ENCODE measurements at regions not wholly inside any gene's neighbourhood (a gene's known extent, or its start where the extent isn't known, plus 50 kb on each side); places are given as distances from the start of the nearest gene placed in this dataset.
"Not testable (repeated sequence)": the region's sequence is repeated elsewhere in the genome, so short reads cannot be mapped to it uniquely, and the experiment has no call there.

- DNase-seq (ENCODE audit: extremely low read depth, low read depth) = no peak
- no peak overlapping the region for H3K4me3 ChIP-seq (replicated peaks; ENCODE audit: low read depth, low read length)
- TF ChIP-seq, protein P1, sequence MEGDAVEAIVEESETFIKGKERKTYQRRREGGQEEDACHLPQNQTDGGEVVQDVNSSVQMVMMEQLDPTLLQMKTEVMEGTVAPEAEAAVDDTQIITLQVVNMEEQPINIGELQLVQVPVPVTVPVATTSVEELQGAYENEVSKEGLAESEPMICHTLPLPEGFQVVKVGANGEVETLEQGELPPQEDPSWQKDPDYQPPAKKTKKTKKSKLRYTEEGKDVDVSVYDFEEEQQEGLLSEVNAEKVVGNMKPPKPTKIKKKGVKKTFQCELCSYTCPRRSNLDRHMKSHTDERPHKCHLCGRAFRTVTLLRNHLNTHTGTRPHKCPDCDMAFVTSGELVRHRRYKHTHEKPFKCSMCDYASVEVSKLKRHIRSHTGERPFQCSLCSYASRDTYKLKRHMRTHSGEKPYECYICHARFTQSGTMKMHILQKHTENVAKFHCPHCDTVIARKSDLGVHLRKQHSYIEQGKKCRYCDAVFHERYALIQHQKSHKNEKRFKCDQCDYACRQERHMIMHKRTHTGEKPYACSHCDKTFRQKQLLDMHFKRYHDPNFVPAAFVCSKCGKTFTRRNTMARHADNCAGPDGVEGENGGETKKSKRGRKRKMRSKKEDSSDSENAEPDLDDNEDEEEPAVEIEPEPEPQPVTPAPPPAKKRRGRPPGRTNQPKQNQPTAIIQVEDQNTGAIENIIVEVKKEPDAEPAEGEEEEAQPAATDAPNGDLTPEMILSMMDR (IDR thresholded peaks at IDR 0.05; ENCODE audit: low read depth, low read length, missing control alignments) = no peak
These were observed 1827.2 kb downstream of the ARAP2 start for GRCh38 chr4:34417160-34417559.

DNA sequence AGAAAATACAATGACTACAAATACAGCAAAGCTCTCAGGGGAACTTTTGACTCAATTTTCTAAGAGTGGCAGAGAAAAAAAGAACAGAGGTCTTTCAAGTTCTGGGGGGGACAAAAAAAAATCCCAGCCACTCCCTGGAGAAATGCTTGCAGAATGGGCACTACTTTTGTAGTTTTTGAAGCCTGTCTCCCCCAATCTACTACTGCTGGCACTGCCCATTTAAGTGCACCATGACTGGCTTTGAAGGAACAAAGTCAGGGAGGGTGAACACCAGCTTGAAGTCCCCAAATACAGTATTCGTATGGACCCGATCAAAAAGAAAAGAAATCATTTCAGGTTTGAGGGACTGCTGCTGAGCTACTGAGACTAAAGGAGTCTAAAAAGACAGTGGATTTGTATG, 1824.4 kb downstream of the ARAP2 start:
- no peak overlapping the region for H3K4me3 ChIP-seq (replicated peaks; ENCODE audit: low read depth, low read length)
- TF ChIP-seq, protein P1 (IDR thresholded peaks at IDR 0.05; ENCODE audit: low read depth, low read length, missing control alignments) = no peak
- no peak for DNase-seq (ENCODE audit: extremely low read depth, low read depth)

DNA sequence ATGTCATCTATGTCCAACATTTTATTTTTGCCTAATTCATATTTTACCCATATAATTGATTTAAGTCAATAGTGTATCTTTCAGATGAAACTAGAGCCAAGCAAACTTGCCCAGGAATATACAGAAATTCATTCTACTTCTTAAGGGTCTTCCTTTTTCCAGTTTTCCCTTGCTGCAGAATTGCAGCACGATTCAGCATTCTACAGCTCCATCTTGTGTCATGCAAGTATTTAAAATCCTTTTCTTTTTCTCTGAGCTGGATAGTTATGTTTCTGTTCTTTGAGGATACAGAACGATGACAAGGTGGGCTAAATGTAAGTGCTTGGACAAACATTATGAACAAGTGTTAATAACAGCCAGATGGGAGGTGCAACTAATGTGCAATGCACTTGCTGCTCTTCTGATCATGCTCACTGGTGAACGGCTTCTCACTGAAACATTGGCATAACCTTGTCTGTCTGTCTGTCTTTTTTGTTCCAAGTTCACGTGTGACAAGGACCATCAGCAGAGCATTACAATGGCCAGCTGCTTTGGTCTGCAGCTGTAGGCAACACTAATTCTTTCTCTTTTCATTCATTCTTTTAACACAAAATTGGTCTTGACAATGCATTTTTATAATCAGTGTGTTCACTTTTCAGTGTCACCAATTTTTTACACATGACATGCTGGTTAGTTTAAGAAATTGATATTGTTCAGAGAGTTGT, 1821.7 kb downstream of the ARAP2 start:
- peak; percentile 1 for DNase-seq (ENCODE audit: extremely low read depth, low read depth)
- H3K4me3 ChIP-seq (replicated peaks; ENCODE audit: low read depth, low read length) = no peak overlapping the region
- TF ChIP-seq, protein P1 (IDR thresholded peaks at IDR 0.05; ENCODE audit: low read depth, low read length, missing control alignments) = no peak

- TF ChIP-seq, protein P1 (IDR thresholded peaks at IDR 0.05; ENCODE audit: low read depth, low read length, missing control alignments) = no peak
- no peak for DNase-seq (ENCODE audit: extremely low read depth, low read depth)
- H3K4me3 ChIP-seq (replicated peaks; ENCODE audit: low read depth, low read length) = no peak overlapping the region
These were observed 1811.6 kb downstream of the ARAP2 start for GRCh38 chr4:34432706-34433105.

GRCh38 chr4:34434377-34434776, 1809.9 kb downstream of the ARAP2 start:
- not testable (repeated sequence) for H3K4me3 ChIP-seq (replicated peaks; ENCODE audit: low read depth, low read length); DNase-seq (ENCODE audit: extremely low read depth, low read depth)

GRCh38 chr4:34464196-34464595, 1780.1 kb downstream of the ARAP2 start:
- DNase-seq (ENCODE audit: extremely low read depth, low read depth) = no peak
- TF ChIP-seq, protein P1 (IDR thresholded peaks at IDR 0.05; ENCODE audit: low read depth, low read length, missing control alignments) = no peak
- no peak overlapping the region for H3K4me3 ChIP-seq (replicated peaks; ENCODE audit: low read depth, low read length)

DNA sequence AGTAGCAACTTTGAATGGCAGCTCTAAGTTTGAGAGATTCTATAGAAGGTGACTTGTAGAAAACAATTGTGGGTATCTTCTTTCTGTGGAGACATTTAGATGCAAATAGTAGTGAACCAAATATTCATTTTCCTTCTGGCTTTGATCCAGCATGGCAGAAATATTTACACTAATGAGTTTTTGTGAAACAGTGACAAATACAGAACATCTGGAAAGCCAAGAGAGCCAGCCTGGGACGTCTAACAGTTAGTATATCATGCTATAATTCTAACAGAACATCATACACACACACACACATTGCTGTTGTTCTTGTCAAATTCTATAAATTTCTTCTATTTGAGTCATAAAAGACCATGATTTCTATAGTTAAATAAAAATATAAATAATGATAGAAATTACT, 1777.9 kb downstream of the ARAP2 start:
- DNase-seq (ENCODE audit: extremely low read depth, low read depth) = no peak
- TF ChIP-seq, protein P1 (IDR thresholded peaks at IDR 0.05; ENCODE audit: low read depth, low read length, missing control alignments) = no peak
- H3K4me3 ChIP-seq (replicated peaks; ENCODE audit: low read depth, low read length) = no peak overlapping the region

Data from HFF-Myc (cell line).